ENCODE measurements at regions not wholly inside any gene's neighbourhood (a gene's known extent, or its start where the extent isn't known, plus 50 kb on each side); places are given as distances from the start of the nearest gene placed in this dataset.
"Not testable (repeated sequence)": the region's sequence is repeated elsewhere in the genome, so short reads cannot be mapped to it uniquely, and the experiment has no call there.

DNA sequence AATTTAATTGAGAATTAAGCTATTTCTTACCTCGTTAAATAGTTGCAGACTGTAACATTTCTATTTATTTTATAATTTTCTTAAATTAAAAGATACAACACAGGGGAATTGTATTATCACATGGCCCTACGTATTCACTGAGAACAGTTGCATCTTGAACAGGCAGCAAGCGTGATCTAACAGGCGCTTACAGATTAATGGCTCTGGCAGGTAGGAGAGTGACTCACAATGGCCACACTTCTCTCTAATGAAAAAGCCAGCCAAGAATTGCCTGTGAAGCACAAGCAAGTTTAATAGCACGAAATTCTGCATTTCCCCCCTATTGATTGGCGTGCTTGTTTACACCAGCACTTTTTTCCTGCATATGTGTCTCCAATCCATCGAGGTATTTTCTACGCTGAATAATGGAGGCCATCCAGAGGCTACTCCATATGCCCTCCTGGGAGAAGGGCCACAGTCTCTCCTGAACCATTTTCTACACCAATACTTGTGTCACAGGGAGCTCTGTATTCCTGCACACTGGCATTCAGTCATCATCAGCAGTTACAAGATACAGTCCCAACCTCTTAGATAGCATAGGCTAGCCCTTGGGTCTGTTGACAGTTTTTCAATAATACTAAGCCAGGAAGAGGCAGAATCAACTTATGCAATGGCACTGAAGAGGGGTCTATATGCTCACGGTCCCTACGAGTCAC, 150.6 kb upstream of the PLD5 start:
- DNase-seq (ENCODE audit: low spot score) = no peak
- intact Hi-C loops (cut with DNase I) = no loop called here

DNA sequence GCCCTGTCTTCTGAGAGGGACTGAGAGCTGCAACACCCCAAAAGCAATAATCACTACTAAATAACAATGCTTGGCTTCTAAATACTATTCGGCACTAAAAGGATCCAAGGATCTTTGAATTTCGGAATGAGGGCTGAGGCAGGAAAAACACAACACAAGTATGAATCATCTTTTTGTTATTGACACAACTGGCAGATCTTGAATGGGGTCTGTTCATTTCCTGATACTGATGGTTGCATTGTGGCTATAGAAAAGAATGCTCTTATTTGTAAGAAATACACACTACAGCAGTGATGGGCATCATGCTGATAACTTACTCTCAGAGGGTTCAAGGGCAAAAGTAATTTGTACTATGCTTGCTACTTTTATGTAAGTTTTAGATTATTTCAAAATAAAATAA, 149.2 kb upstream of the PLD5 start:
- intact Hi-C loops (cut with DNase I) = no loop called here

GRCh38 chr1:242673165-242673564, 148.7 kb upstream of the PLD5 start:
- intact Hi-C loops (cut with DNase I); DNase-seq (ENCODE audit: low spot score): not testable (repeated sequence)

More for the DNA sequence above, 149.2 kb upstream of the PLD5 start:
- DNase-seq (ENCODE audit: low spot score) = no peak

DNA sequence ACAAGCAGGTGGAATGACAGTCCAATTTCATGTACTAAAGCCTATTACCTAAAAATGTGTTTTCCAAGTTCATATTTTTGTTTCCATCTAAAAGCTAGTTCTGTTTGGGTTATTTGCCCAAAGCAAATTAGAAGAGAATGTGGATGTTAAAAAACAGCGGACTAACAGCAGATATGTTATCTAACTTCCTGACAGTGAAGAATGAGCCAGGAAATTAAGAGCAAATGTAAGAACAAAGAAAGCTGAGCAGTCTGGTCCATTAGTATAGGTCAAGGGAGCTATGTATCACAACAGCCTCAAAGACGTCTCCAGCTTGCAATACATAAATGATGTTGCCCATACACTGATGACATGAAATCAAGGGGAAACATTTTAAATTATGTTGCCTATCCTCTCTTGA, 145.5 kb upstream of the PLD5 start:
- no peak for DNase-seq (ENCODE audit: low spot score)
- intact Hi-C loops (cut with DNase I) = no loop called here

DNA sequence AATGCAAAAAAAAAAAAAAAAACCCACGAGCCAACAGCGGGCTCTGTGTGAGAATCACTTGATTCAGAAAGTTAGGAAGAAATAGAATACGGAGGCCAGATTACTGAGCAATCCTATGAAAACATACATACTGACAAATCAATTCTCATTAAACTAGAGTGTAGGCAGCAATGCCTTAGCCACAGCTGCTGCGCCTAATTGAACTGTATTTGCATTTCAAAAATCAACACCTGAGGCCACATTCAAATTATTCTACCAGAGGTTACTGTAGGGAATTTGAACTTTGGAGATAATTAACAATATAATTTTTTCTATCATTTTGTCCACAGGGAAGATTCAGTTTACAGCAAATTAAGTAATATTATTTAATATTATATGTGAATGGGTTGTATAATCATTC, 138.4 kb upstream of the PLD5 start:
- intact Hi-C loops (cut with DNase I) = no loop called here
- DNase-seq (ENCODE audit: low spot score) = no peak

- DNase-seq (ENCODE audit: low spot score); intact Hi-C loops (cut with DNase I): not testable (repeated sequence)
These were observed 129.3 kb upstream of the PLD5 start for GRCh38 chr1:242653772-242654171.

GRCh38 chr1:242651817-242652216, 127.3 kb upstream of the PLD5 start:
- DNase-seq (ENCODE audit: low spot score) = no peak
- intact Hi-C loops (cut with DNase I) = no loop called here

DNA sequence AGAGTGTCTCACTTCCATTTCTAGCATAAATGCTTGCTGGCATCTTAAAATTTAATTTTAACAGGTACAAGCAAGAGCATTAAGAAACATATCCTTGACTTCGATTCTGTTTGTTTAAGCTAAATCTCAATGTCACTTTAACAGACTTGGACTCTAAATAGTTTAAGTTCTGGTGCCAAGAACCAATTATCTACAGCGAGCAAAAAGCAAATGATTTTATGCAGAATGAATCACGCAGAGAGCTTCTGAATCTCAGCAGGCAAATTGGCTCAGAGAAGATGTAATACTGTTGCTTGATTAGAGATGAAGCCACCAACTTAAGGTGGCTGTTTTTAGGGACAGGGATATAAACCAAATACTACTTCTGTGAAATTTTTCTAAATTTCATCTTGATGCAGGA, 117.0 kb upstream of the PLD5 start:
- intact Hi-C loops (cut with DNase I) = no loop called here
- DNase-seq (ENCODE audit: low spot score) = no peak

DNA sequence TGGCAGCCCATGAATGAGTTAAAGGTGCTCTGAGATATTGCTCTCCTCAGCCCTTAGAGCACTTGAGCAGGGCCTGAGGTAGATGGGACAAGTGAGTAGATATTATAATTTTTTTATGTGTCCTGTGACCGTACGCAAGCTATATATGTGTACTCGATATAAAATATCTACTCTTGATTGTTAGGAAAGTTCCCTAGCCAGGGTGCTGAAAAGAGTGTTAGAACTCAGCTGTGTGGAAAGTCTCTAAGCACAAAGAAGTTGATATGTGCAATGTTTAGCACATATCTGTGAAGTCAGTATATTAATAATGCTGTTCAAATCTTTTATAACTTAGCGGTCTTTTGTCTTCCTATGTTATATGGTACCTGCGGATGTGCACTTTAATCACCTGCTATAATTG, 114.6 kb upstream of the PLD5 start:
- intact Hi-C loops (cut with DNase I) = no loop called here
- no peak for DNase-seq (ENCODE audit: low spot score)

DNA sequence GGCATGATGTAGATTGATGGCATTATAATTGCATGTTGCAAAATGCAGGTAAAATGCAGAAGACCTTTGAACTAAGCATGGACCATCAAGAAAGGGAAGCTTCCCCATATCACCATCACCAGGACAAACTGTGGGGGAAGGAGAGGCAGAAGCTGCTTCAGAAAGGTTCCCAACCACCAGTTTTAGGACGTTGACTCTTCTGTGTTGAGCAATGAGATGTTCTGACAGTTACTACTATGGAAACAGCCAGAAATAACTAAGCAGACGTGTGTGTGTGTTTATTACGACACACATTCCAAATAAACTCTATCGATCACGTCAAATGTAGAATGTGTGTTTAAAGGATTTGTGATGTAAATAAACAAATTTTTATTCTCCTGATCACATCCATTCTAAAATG, 110.2 kb upstream of the PLD5 start:
- intact Hi-C loops (cut with DNase I) = no loop called here
- DNase-seq (ENCODE audit: low spot score) = no peak

- intact Hi-C loops (cut with DNase I) = no loop called here
- no peak for DNase-seq (ENCODE audit: low spot score)
These were observed 104.9 kb upstream of the PLD5 start for GRCh38 chr1:242629396-242629795.

- DNase-seq (ENCODE audit: low spot score) = no peak
These were observed 99.3 kb upstream of the PLD5 start for GRCh38 chr1:242623756-242624155.

DNA sequence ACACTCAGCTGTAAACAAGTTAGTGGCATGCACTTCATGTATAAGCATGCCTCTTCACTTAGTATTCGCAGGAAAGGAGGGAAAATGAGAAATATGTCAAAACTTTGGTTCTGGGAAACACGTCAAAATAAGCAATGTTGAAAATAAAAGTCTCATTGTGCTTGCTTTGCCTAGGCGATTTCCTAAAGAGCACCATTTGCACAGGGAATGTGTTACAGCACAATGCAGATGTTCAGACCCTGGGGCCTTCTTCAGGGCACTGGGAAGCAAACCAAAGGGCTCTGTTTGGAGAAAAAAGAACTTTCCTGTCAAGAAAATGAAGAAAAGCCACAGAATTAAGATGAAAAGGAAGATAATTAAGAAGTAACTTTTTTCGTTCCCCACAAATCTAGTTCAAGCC, 98.6 kb upstream of the PLD5 start:
- intact Hi-C loops (cut with DNase I) = no loop called here
- no peak for DNase-seq (ENCODE audit: low spot score)

More at GRCh38 chr1:242623756-242624155, 99.3 kb upstream of the PLD5 start:
- intact Hi-C loops (cut with DNase I) = no loop called here

GRCh38 chr1:242613266-242613815, 88.8 kb upstream of the PLD5 start:
- intact Hi-C loops (cut with DNase I) = no loop called here
- DNase-seq (ENCODE audit: low spot score) = no peak

DNA sequence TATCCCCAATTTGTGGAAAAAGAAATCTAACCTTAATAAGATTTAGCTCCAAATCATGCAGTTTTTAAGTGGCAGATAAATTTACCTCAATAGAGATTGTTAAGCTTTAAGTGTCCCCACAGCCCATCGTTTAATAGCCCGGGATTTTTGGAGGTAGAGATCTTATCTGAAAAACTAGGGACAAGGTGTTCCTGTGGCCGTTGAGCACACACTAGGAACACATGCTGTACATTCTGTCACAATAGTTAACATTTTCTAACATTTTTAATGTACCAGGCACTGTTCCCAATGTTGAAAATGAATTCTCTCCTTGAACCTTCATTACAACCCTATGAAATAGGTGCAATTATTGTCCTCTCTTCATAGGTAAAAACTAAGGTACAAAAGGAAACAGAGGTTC, 85.7 kb upstream of the PLD5 start:
- no peak for DNase-seq (ENCODE audit: low spot score)
- intact Hi-C loops (cut with DNase I) = no loop called here

DNA sequence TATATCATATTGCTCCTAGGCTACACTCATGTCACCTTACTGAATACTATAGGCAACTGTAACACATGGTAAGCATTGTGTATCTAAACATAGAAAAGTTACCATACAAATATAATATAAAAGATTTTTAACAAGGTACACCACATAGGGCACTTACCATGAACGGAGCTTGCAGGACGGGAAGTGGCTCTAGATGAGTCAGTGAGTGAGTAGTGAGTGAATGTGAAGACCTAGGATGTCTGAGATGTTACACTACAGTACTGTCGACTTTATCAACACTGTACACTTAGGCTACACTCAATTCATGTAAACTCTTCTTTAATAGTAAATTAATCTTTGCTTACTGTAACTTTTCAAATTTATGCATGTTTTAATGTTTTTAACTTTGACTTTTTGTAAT, 81.0 kb upstream of the PLD5 start:
- intact Hi-C loops (cut with DNase I) = no loop called here
- no peak for DNase-seq (ENCODE audit: low spot score)

DNA sequence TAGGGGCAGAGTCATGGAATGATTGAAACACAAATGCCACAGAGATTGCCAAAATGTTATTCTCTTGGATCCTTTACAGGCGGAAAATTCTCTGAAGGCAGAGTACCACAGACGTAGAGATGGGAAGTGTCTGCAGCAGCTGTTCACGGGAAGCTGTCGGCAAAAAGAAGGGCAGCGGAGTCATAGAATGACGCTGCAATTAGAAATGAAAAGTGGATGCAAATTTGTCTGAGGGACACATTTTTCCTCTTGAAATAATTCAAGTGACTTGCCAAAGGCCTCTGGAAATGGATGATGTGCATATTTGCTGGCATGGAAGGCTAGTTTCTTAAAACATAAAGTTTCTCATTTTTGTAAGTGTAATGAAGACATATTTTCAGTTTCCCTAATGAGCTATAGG, 77.5 kb upstream of the PLD5 start:
- no peak for DNase-seq (ENCODE audit: low spot score)
- intact Hi-C loops (cut with DNase I) = no loop called here

GRCh38 chr1:242593756-242594155, 69.3 kb upstream of the PLD5 start:
- intact Hi-C loops (cut with DNase I); DNase-seq (ENCODE audit: low spot score): not testable (repeated sequence)

GRCh38 chr1:242586360-242586680, 61.8 kb upstream of the PLD5 start:
- intact Hi-C loops (cut with DNase I) = no loop called here
- DNase-seq (ENCODE audit: low spot score) = no peak

DNA sequence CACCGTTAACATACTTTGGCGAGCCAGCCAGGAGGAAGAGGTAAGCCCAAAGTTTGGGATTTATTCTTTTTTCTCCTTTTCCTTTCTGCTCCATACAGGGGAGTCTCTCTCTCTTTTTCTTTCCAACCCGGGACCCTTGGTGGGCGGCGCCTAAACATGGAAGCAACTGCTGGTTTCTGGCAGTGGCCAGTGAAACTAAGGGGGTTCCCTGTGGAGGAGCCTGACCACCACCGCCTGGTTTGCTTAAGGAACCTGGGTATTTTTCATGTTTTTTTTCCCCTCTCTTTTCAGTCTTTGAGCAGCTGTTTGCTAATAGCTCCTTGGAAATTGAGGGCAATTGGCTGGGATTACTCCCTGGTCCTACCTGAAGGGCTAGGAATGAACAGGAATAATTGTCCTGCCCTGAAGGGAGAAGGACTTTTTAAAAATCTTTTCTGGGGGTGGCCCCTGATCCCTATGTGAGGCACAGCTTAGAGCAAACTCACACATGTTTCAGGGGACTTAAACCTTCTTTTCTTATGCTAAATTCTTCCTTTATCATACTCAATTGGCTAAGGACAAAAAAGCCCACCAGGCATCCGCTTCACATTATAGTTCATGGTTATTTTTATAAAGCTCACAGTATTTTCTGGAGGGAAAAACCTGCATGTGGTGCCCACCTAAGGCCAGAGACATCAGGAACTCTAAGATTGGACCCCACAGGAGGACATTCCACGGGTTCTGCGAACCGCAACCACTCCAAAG, 61.3 kb upstream of the PLD5 start:
- intact Hi-C loops (cut with DNase I) = no loop called here
- no peak for DNase-seq (ENCODE audit: low spot score)

- no peak for DNase-seq (ENCODE audit: low spot score)
- intact Hi-C loops (cut with DNase I) = no loop called here
These were observed 58.2 kb upstream of the PLD5 start for GRCh38 chr1:242582669-242583068.

All from posterior vena cava (tissue), 2 donors.